BJ (cell line): ENCODE measurements at regions not wholly inside any gene's neighbourhood (a gene's known extent, or its start where the extent isn't known, plus 50 kb on each side); places are given as distances from the start of the nearest gene placed in this dataset.

Source experiments
- CTCF ChIA-PET: fragments of 350-600 bp; formaldehyde crosslinking; extraction: SDS; loops from one replicate; lab custom pipeline; 2021; ENCODE audit warnings: antibody characterized with exemption, inconsistent platforms; lab: Yijun Ruan, JAX
- POLR2A ChIA-PET: fragments of 300-600 bp; sonication (Branson Sonifier 250); formaldehyde crosslinking; extraction: SDS; loops from one replicate; lab custom pipeline; 2021; ENCODE audit warnings: antibody characterized with exemption; lab: Charles Lee
- DNase-seq: peaks from one replicate; pipeline ENCODE4 v3.0.0-alpha.2; 2011; ENCODE audit warnings: low read depth
- H3K27me3 ChIP-seq: 2 replicates; pipeline ENCODE4 v1.6.0; 2011; ENCODE audit warnings: low read length; ENCODE audit not compliant: control insufficient read depth, insufficient read depth
- H3K36me3 ChIP-seq: 2 replicates; pipeline ENCODE4 v1.5.1; 2011; ENCODE audit warnings: low read length; ENCODE audit not compliant: control insufficient read depth, insufficient read depth
- H3K4me3 ChIP-seq: 2 replicates; pipeline ENCODE4 v1.5.1; 2011; ENCODE audit warnings: low read depth, mild to moderate bottlenecking, control low read depth, low read length
- TF ChIP-seq, protein P1 (sequence below): IDR thresholded peaks from 2 replicates; pipeline ENCODE4 v1.5.1; 2011; ENCODE audit warnings: low read depth, mild to moderate bottlenecking, control low read depth, inconsistent platforms, low read length, moderate library complexity; ENCODE audit not compliant: insufficient read depth

DNA sequence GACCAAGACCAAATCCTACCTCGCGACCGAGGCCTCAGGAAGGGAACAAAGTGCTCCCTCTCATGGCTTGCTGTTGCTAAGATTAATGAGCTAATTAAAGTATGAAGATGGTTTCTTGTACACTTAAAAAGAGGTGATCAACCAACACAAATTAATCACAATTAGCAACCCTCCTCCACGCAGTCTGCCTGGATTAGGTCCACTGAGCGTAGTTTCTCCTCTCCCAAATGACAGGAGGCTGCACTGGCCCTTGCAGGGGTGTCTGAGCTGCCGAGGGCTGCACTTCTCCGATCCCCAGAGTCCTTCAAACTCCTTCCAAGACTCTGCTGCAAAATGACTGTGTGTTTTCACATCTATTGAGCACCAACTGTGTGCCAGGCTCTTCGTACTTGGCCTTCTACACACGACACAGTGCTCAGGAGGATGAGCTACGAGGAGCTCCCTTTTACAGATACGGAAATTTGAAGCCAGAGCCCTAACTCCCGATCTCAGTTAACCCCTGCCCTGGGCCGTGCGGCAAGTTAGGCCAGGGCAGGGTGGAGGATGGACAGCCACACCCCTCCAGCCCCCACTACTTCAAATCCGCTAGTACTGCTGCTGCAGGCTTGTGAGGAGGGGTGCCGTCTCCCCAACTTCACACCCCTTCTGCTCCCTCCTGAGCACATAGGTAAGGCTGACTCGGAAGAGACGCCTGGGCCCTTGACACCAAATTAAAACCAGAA, 101.0 kb upstream of the LINGO1 start:
- ChIA-PET CTCF (no interaction called here), POLR2A (no interaction called here)
- DNase-seq, result no peak
- H3K4me3 ChIP-seq, result no peak overlapping the region
- TF ChIP-seq, protein P1, sequence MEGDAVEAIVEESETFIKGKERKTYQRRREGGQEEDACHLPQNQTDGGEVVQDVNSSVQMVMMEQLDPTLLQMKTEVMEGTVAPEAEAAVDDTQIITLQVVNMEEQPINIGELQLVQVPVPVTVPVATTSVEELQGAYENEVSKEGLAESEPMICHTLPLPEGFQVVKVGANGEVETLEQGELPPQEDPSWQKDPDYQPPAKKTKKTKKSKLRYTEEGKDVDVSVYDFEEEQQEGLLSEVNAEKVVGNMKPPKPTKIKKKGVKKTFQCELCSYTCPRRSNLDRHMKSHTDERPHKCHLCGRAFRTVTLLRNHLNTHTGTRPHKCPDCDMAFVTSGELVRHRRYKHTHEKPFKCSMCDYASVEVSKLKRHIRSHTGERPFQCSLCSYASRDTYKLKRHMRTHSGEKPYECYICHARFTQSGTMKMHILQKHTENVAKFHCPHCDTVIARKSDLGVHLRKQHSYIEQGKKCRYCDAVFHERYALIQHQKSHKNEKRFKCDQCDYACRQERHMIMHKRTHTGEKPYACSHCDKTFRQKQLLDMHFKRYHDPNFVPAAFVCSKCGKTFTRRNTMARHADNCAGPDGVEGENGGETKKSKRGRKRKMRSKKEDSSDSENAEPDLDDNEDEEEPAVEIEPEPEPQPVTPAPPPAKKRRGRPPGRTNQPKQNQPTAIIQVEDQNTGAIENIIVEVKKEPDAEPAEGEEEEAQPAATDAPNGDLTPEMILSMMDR, result no peak
- no peaks in the 10 kb centered on the region for H3K36me3 ChIP-seq
- peaks cover 8% of the 10 kb centered on the region for H3K27me3 ChIP-seq

DNA sequence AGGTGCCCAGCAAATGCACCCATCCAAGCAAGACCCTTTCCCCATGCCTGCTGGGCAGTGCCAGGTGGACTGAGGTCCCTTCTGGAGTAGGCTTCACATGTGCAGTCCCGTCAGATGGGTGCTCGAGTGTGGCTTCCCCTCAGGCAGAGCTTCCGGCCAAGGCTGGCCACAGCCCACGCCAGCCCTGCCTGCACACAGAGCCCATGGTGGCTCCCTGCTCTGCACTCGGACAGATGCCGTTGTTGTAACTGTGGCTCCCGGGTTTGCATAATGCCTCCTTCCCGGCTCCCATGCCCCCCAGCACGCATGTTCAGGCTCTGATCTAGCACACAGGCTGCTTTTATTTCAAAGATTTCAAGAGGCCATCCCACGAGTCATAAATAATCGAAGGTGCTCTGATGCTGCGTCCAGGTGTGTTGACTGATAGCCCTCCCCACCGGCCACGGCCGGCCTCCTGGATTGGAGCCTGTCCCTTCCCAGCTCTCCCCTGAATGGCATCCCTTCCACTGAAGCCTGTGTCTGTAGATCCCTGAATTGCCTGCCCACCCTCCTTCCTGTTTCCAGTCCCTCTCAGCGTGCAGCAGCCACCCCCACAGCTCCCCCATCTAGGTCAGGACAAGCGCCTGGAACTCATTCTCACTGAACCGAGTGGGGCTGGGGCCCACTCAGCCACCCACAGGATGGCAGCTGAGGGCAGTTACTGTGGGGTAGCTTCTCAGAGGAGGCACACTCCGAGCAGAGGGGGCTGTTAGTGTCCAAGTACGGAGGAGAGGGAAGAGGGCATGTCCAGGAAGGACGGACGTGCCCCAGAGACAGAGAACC, 100.0 kb upstream of the LINGO1 start:
- ChIA-PET CTCF (no interaction called here), POLR2A (no interaction called here)
- Histone ChIP-seq H3K36me3 (no peaks in the 10 kb centered on the region), H3K4me3 (no peak overlapping the region), H3K27me3 (peaks cover 10% of the 10 kb centered on the region)
- TF ChIP-seq, protein P1, result no peak
- no peak for DNase-seq

DNA sequence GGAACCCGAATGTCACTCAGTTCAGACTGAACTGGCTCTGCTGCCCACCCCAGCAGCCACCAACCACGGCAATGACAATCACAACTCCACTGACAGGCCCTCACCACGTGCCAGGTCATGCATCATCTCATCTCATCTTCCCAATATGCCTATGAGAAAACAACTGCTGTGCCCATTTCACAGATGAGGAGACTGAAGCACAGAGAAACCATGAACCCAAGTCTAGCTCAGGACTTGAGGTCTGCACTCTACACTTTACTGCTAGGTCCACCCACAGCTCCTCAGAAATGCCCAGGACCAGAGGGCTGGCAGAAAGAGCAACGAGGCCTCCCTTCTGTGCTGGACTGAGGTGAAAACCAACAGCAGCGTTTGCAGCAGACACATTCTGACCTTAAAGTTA, 99.2 kb upstream of the LINGO1 start:
- Histone ChIP-seq H3K27me3 (peaks cover 10% of the 10 kb centered on the region), H3K36me3 (no peaks in the 10 kb centered on the region), H3K4me3 (no peak overlapping the region)
- ChIA-PET POLR2A (no interaction called here), CTCF (no interaction called here)
- DNase-seq, result no peak
- TF ChIP-seq, protein P1, result no peak

- Histone ChIP-seq H3K36me3 (no peaks in the 10 kb centered on the region), H3K27me3 (peaks cover 10% of the 10 kb centered on the region), H3K4me3 (no peak overlapping the region)
- DNase-seq, result no peak
- TF ChIP-seq, protein P1, result no peak
- ChIA-PET CTCF (no interaction called here), POLR2A (no interaction called here)
These were observed 98.4 kb upstream of the LINGO1 start for GRCh38 chr15:77731067-77731466.

DNA sequence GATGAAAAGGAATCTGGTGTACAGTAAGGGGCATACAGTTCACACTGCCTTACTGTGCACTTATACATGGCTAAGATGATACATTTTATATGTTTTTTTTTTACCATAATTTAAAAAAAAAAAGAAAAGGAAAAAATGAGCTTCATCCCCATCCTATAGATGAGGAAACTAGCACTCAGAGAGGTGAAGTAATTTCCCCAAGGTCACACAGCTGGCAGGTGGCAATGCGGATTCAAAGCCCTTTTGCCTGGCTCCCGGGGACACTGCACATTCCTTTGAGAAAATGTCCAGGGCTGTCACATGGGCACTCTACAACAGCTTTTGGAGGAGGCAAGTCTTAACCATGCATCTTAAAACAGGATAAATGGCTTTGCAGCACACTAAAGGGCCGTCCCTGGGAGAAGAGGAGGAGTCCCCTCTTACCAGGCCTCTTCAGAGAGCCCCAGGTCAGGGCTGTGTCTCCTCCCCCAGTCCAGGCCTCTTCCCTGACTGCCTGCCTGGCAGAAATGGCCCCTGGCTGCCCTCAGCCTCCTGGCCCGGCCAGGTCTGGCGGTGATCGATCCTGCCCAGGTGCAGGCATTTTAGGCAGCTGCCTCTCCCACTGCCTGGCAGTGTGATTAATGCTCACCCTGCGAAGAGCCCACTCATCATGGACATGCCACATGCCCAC, 95.1 kb upstream of the LINGO1 start:
- TF ChIP-seq, protein P1, result no peak
- Histone ChIP-seq H3K36me3 (no peaks in the 10 kb centered on the region), H3K4me3 (no peak overlapping the region), H3K27me3 (peaks cover 7% of the 10 kb centered on the region)
- CTCF ChIA-PET, result no interaction called here
- POLR2A ChIA-PET, result no interaction called here
- no peak for DNase-seq
